ENCODE measurements at regions not wholly inside any gene's neighbourhood (a gene's known extent, or its start where the extent isn't known, plus 50 kb on each side); places are given as distances from the start of the nearest gene placed in this dataset.

GRCh38 chr13:111551204-111551820 is 230.9 kb downstream of the TEX29 start:
- Histone ChIP-seq H3K23me2 (ENCODE audit: insufficient read length, low read depth, low read length, poor library complexity, severe bottlenecking) (no peaks in the 10 kb centered on the region), H3K9ac (ENCODE audit: extremely low read depth, insufficient read length, low read length) (no peak overlapping the region), H3K23ac (ENCODE audit: insufficient read length, low read depth, low read length) (no peak overlapping the region), H3K9me3 (ENCODE audit: control insufficient read depth, low read depth, low read length) (no peaks in the 10 kb centered on the region), H3K27ac (ENCODE audit: insufficient read length, low read depth, low read length) (no peak overlapping the region), H2BK12ac (ENCODE audit: insufficient read length, low read depth, low read length) (no peak overlapping the region), H3K4me1 (ENCODE audit: insufficient read depth, low read length) (no peaks in the 10 kb centered on the region), H3K18ac (ENCODE audit: insufficient read length, low read depth, low read length) (no peak overlapping the region), H3K79me1 (ENCODE audit: insufficient read depth, low read depth, low read length, poor library complexity, severe bottlenecking) (no peaks in the 10 kb centered on the region), H3K79me2 (ENCODE audit: insufficient read depth, low read length) (no peaks in the 10 kb centered on the region), H3T11ph (ENCODE audit: low read length) (no peak overlapping the region), H2BK120ac (ENCODE audit: low read depth, low read length, poor library complexity, severe bottlenecking) (no peak overlapping the region), H4K20me1 (ENCODE audit: control insufficient read depth, insufficient read depth, insufficient read length) (no peaks in the 10 kb centered on the region), H3K4me2 (ENCODE audit: insufficient read depth, insufficient read length, low read length) (no peak overlapping the region), H4K5ac (ENCODE audit: insufficient read length, low read depth, low read length) (no peak overlapping the region), H4K91ac (ENCODE audit: insufficient read length, low read depth, low read length) (no peak overlapping the region), H2AK5ac (ENCODE audit: insufficient read length, low read length) (no peak overlapping the region), H3K14ac (ENCODE audit: insufficient read depth, low read length) (no peak overlapping the region), H2BK5ac (ENCODE audit: insufficient read length, low read length) (no peak overlapping the region), H2BK15ac (ENCODE audit: low read depth, low read length) (no peak overlapping the region), H3K4ac (ENCODE audit: low read depth, low read length) (no peak overlapping the region), H3K27me3 (ENCODE audit: insufficient read depth, low read length) (no peaks in the 10 kb centered on the region), H3K56ac (ENCODE audit: insufficient read length, low read depth, low read length) (no peak overlapping the region), H2BK20ac (ENCODE audit: low read depth, low read length, poor library complexity, severe bottlenecking) (no peak overlapping the region), H4K8ac (replicated peaks; ENCODE audit: insufficient read length, low read depth, low read length) (no peak overlapping the region), H2AFZ (ENCODE audit: low read length) (no peak overlapping the region)
- TF ChIP-seq CTCF (conservative IDR thresholded peaks at IDR 0.05), result no peak
- Mint-ChIP-seq H3K36me3 (ENCODE audit: insufficient read depth in 1 of 3, low read depth in 3 of 3) (no peaks in the 10 kb centered on the region), H3K27ac (no peak overlapping the region; a peak in 1 of 7 replicates), H3K9me3 (no peaks in the 10 kb centered on the region; a peak in 1 of 5 replicates), H3K4me1 (no peaks in the 10 kb centered on the region; a peak in 1 of 4 replicates), H3K4me3 (no peak overlapping the region), H3K27me3 (ENCODE audit: low read depth) (peaks cover 17% of the 10 kb centered on the region)
- no CpG with 5 or more reads among the region's 5 CpGs for WGBS (ENCODE audit: extremely low coverage, insufficient read length, low lambda C conversion rate)
- no peak for DNase-seq
